GM12878 (cell line): ENCODE measurements at regions not wholly inside any gene's neighbourhood (a gene's known extent, or its start where the extent isn't known, plus 50 kb on each side); places are given as distances from the start of the nearest gene placed in this dataset.

ENCODE experiments used
- KDM1A ChIP-seq: fragments of 200-600 bp; sonication (generic); IDR thresholded peaks from 2 replicates; pipeline ENCODE4 v1.6.1; 2016; ENCODE audit warnings: borderline replicate concordance
- POLR2A ChIP-seq: IDR thresholded peaks from 2 replicates; pipeline ENCODE4 v1.6.1; 2011; ENCODE audit warnings: low read depth, mild to moderate bottlenecking, low read length
- RAD21 ChIP-seq: IDR thresholded peaks from 2 replicates; pipeline ENCODE4 v1.6.1; 2011; ENCODE audit warnings: mild to moderate bottlenecking, low read depth, low read length, moderate library complexity; ENCODE audit not compliant: insufficient read depth
- RCOR1 ChIP-seq: conservative IDR thresholded peaks from 2 replicates; pipeline ENCODE4 v1.6.1; 2012; ENCODE audit warnings: low read depth, low read length, improper control_type of control experiment
- SP1 ChIP-seq: IDR thresholded peaks from one replicate; pipeline ENCODE4 v1.6.1; 2011; ENCODE audit warnings: low read depth, low read length
- TAF1 ChIP-seq: IDR thresholded peaks from 2 replicates; pipeline ENCODE4 v1.6.1; 2011; ENCODE audit warnings: mild to moderate bottlenecking, low read depth, low read length, borderline replicate concordance
- TF ChIP-seq, protein P1 (sequence below), 3 experiments: IDR thresholded peaks in 2 of 3; conservative IDR thresholded peaks in 1 of 3; 2 replicates each; pipeline ENCODE4 v1.5.1; 2011; ENCODE audit warnings: low read depth in 3 of 3, low read length in 3 of 3, mild to moderate bottlenecking in 3 of 3, control low read depth in 2 of 3, moderate library complexity in 2 of 3, inconsistent platforms in 1 of 3, mixed read lengths in 1 of 3; ENCODE audit not compliant: control insufficient read depth in 2 of 3, insufficient read depth in 1 of 3; ENCODE audit errors: extremely low read depth in 1 of 3
- TF ChIP-seq, protein P2 (sequence below): fragments of 450-650 bp; IDR thresholded peaks from 2 replicates; pipeline ENCODE4 v1.6.1; 2016; ENCODE audit warnings: mild to moderate bottlenecking
- TF ChIP-seq, protein P3 (sequence below): IDR thresholded peaks from 2 replicates; pipeline ENCODE4 v1.6.1; 2011; ENCODE audit warnings: low read depth, low read length, improper control_type of control experiment, borderline replicate concordance

DNA sequence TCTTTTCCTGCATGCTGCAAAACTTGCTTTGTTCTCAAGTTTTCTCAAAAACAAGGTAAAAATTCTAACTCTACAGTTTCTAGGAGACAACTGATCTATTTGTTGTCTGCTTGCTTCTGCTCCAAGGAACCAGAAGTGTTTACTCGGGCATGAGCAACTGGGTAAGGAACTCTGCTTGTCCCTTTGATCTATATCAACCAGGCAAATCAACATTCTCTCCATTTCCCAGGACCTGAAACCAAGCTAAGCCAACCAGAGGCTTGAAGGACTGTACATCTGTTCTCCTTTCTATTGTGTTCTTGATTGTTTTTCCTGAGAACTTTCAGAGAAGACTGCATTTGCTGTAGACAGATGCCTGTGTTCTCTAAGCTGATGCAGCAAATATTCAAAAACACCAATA is 335.0 kb upstream of the KCNH7 start:
- TF ChIP-seq POLR2A: no peak
- TF ChIP-seq, protein P1, sequence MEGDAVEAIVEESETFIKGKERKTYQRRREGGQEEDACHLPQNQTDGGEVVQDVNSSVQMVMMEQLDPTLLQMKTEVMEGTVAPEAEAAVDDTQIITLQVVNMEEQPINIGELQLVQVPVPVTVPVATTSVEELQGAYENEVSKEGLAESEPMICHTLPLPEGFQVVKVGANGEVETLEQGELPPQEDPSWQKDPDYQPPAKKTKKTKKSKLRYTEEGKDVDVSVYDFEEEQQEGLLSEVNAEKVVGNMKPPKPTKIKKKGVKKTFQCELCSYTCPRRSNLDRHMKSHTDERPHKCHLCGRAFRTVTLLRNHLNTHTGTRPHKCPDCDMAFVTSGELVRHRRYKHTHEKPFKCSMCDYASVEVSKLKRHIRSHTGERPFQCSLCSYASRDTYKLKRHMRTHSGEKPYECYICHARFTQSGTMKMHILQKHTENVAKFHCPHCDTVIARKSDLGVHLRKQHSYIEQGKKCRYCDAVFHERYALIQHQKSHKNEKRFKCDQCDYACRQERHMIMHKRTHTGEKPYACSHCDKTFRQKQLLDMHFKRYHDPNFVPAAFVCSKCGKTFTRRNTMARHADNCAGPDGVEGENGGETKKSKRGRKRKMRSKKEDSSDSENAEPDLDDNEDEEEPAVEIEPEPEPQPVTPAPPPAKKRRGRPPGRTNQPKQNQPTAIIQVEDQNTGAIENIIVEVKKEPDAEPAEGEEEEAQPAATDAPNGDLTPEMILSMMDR (IDR thresholded peaks at IDR 0.05 in 2 of 3, conservative IDR thresholded peaks at IDR 0.05 in 1 of 3; ENCODE audit: control insufficient read depth in 2 of 3, extremely low read depth in 1 of 3, insufficient read depth in 1 of 3, low read depth in 3 of 3, low read length in 3 of 3): no peak
- no peak for TF ChIP-seq KDM1A
- no peak for TF ChIP-seq RAD21
- TF ChIP-seq SP1: no peak
- TF ChIP-seq, protein P2, sequence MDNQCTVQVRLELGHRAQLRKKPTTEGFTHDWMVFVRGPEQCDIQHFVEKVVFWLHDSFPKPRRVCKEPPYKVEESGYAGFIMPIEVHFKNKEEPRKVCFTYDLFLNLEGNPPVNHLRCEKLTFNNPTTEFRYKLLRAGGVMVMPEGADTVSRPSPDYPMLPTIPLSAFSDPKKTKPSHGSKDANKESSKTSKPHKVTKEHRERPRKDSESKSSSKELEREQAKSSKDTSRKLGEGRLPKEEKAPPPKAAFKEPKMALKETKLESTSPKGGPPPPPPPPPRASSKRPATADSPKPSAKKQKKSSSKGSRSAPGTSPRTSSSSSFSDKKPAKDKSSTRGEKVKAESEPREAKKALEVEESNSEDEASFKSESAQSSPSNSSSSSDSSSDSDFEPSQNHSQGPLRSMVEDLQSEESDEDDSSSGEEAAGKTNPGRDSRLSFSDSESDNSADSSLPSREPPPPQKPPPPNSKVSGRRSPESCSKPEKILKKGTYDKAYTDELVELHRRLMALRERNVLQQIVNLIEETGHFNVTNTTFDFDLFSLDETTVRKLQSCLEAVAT: no peak
- no peak for TF ChIP-seq RCOR1
- no peak for TF ChIP-seq TAF1
- TF ChIP-seq, protein P3, sequence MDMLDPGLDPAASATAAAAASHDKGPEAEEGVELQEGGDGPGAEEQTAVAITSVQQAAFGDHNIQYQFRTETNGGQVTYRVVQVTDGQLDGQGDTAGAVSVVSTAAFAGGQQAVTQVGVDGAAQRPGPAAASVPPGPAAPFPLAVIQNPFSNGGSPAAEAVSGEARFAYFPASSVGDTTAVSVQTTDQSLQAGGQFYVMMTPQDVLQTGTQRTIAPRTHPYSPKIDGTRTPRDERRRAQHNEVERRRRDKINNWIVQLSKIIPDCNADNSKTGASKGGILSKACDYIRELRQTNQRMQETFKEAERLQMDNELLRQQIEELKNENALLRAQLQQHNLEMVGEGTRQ: no peak
